Lung microvascular endothelial cell (primary cell): ENCODE measurements at regions not wholly inside any gene's neighbourhood (a gene's known extent, or its start where the extent isn't known, plus 50 kb on each side); places are given as distances from the start of the nearest gene placed in this dataset.
A peak's percentile ranks its signal among the peaks of the same experiment; 100 is the strongest.

Source experiments
- DNase-seq, 2 donors: peaks; one replicate each; pipeline versions ENCODE4 v3.0.0 to v3.0.0-alpha.2; 2010; ENCODE audit warnings: low read depth in 2 of 2

- no peak for DNase-seq
Observed at GRCh38 chr6:121499666-121500065, 64.2 kb downstream of the GJA1 start.

- DNase-seq, result peak; percentile 46 to 64
Observed at GRCh38 chr6:121503589-121503991, 68.1 kb downstream of the GJA1 start.

- peak in 1 of 2 donors; percentile 80 for DNase-seq
Observed at GRCh38 chr6:121504227-121504626, 68.8 kb downstream of the GJA1 start.

- DNase-seq, result no peak
Observed at GRCh38 chr6:121505284-121505683, 69.8 kb downstream of the GJA1 start.

GRCh38 chr6:121506761-121507754 is 71.6 kb downstream of the GJA1 start:
- no peak for DNase-seq

- DNase-seq, result peak in 1 of 2 donors; percentile 38
Observed at GRCh38 chr6:121510568-121511177, 75.2 kb downstream of the GJA1 start.

GRCh38 chr6:121515630-121516265 is 80.3 kb downstream of the GJA1 start:
- peak in 1 of 2 donors; percentile 91 for DNase-seq

- DNase-seq, result peak; percentile 23 to 69
Observed at GRCh38 chr6:121516331-121516730, 80.9 kb downstream of the GJA1 start.

GRCh38 chr6:121520337-121521163 is 85.1 kb downstream of the GJA1 start:
- peak; percentile 94 to 96 for DNase-seq

GRCh38 chr6:121521164-121521555 is 85.7 kb downstream of the GJA1 start:
- DNase-seq, result no peak

- DNase-seq, result peak; percentile 77 to 99
Observed at GRCh38 chr6:121522265-121522664, 86.8 kb downstream of the GJA1 start.

GRCh38 chr6:121522771-121523386 is 87.4 kb downstream of the GJA1 start:
- DNase-seq, result peak; percentile 62 to 69

- no peak for DNase-seq
Observed at GRCh38 chr6:121523628-121524027, 88.2 kb downstream of the GJA1 start.

GRCh38 chr6:121526282-121526681 is 90.8 kb downstream of the GJA1 start:
- DNase-seq, result no peak

GRCh38 chr6:121531658-121532169 is 96.3 kb downstream of the GJA1 start:
- no peak for DNase-seq

- no peak for DNase-seq
Observed at GRCh38 chr6:121533321-121533841, 97.9 kb downstream of the GJA1 start.

- DNase-seq, result no peak
Observed at GRCh38 chr6:121535777-121536176, 100.3 kb downstream of the GJA1 start.

GRCh38 chr6:121536345-121536744 is 100.9 kb downstream of the GJA1 start:
- DNase-seq, result no peak

GRCh38 chr6:121539439-121539838 is 104.0 kb downstream of the GJA1 start:
- DNase-seq, result no peak

- DNase-seq, result no peak
Observed at GRCh38 chr6:121540210-121540609, 104.8 kb downstream of the GJA1 start.
